ENCODE measurements at regions not wholly inside any gene's neighbourhood (a gene's known extent, or its start where the extent isn't known, plus 50 kb on each side); places are given as distances from the start of the nearest gene placed in this dataset.

- intact Hi-C loops (cut with DNase I), result no loop called here
- no peaks in the 10 kb centered on the region for H3K4me1 ChIP-seq
- H3K27ac ChIP-seq, result no peak overlapping the region
- no peaks in the 10 kb centered on the region for H3K36me3 ChIP-seq
- no peak for TF ChIP-seq CTCF (IDR thresholded peaks at IDR 0.05)
- H3K9me3 ChIP-seq, result no peaks in the 10 kb centered on the region
- H3K4me3 ChIP-seq, result no peak overlapping the region
- no peaks in the 10 kb centered on the region for H3K27me3 ChIP-seq
- no peak for DNase-seq (ENCODE audit: low spot score in 2 of 2)
Measured at GRCh38 chr6:15080895-15081294, 165.0 kb upstream of the JARID2 start.

- Histone ChIP-seq H3K9me3 (no peaks in the 10 kb centered on the region), H3K4me3 (no peak overlapping the region), H3K27me3 (no peaks in the 10 kb centered on the region), H3K4me1 (no peaks in the 10 kb centered on the region), H3K36me3 (no peaks in the 10 kb centered on the region), H3K27ac (no peak overlapping the region)
- no peak for DNase-seq (ENCODE audit: low spot score in 2 of 2)
- no peak for TF ChIP-seq CTCF (IDR thresholded peaks at IDR 0.05)
- intact Hi-C loops (cut with DNase I), result no loop called here
Measured at GRCh38 chr6:15081447-15081846, 164.4 kb upstream of the JARID2 start.

- Histone ChIP-seq H3K4me1 (no peaks in the 10 kb centered on the region), H3K27ac (no peak overlapping the region), H3K9me3 (no peaks in the 10 kb centered on the region), H3K4me3 (no peak overlapping the region), H3K27me3 (no peaks in the 10 kb centered on the region), H3K36me3 (no peaks in the 10 kb centered on the region)
- TF ChIP-seq CTCF (IDR thresholded peaks at IDR 0.05), result no peak
- intact Hi-C loops (cut with DNase I), result no loop called here
- DNase-seq (ENCODE audit: low spot score in 2 of 2), result no peak
Measured at GRCh38 chr6:15082708-15083107, 163.2 kb upstream of the JARID2 start.

GRCh38 chr6:15086348-15087158 is 159.3 kb upstream of the JARID2 start:
- Histone ChIP-seq H3K4me1 (no peaks in the 10 kb centered on the region), H3K4me3 (no peak overlapping the region), H3K27ac (no peak overlapping the region), H3K9me3 (no peaks in the 10 kb centered on the region), H3K36me3 (no peaks in the 10 kb centered on the region), H3K27me3 (no peaks in the 10 kb centered on the region)
- intact Hi-C loops (cut with DNase I), result no loop called here
- DNase-seq (ENCODE audit: low spot score in 2 of 2), result no peak
- TF ChIP-seq CTCF (IDR thresholded peaks at IDR 0.05), result no peak

- Histone ChIP-seq H3K27me3 (no peaks in the 10 kb centered on the region), H3K4me1 (no peaks in the 10 kb centered on the region), H3K4me3 (no peak overlapping the region), H3K27ac (no peak overlapping the region), H3K9me3 (no peaks in the 10 kb centered on the region), H3K36me3 (no peaks in the 10 kb centered on the region)
- no peak for DNase-seq (ENCODE audit: low spot score in 2 of 2)
- intact Hi-C loops (cut with DNase I), result no loop called here
- no peak for TF ChIP-seq CTCF (IDR thresholded peaks at IDR 0.05)
Measured at GRCh38 chr6:15087186-15087589, 158.7 kb upstream of the JARID2 start.
